ENCODE measurements at regions not wholly inside any gene's neighbourhood (a gene's known extent, or its start where the extent isn't known, plus 50 kb on each side); places are given as distances from the start of the nearest gene placed in this dataset.

DNA sequence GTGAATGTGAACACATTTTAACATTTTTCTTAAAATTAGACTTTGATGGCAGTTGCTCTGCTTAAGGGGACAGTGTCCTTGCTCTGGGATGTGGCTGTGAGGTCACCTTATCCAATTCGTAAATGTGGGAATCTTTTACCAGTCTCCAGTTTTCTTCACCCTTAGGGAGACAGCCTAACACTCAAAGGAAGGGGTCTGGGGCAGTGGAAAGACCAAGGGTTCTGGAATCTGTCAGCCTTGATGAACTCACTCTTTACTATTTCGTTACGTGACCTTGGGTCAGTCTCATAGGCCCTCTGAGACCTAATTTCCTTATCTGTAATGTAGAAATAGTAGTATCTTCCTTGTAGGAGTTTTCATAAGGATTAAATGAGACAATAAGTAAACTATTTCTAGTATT, 245.6 kb upstream of the ATP2B1 start:
- H3K4me2 ChIP-seq (ENCODE audit: control insufficient read depth, insufficient read depth): no peak overlapping the region
- ChIA-PET CTCF (no interaction called here), POLR2A (no interaction called here), SMC1A (ENCODE audit: uncharacterized antibody, unreplicated experiment) (interaction anchor here (0.8 kb wide), 1 partner anchor 16 kb away, joined by 3 read pairs; no protein-coding TSS in a partner anchor), RAD21 (ENCODE audit: unreplicated experiment) (interaction anchor here (0.6 kb wide), 1 partner anchor 25 kb away, joined by 3 read pairs; no protein-coding TSS in a partner anchor)
- intact Hi-C loops (cut with micrococcal nuclease; ENCODE audit: unreplicated experiment): no loop called here
- DNase-seq (ENCODE audit: low read depth, low spot score) (no peak), FAIRE-seq (no peak), ATAC-seq (no peak)
- no TSS peak for BruUV-seq (replicated peaks)
- WGBS (ENCODE audit: insufficient coverage, insufficient replicate concordance, low lambda C conversion rate, missing lambda C conversion rate): 100% methylated on average over 3 of the region's 3 CpGs
- no peaks in the 10 kb centered on the region; the same call in 2 of the 3 replicates for H3K9me3 ChIP-seq (replicated peaks; ENCODE audit: control insufficient read depth, insufficient read depth, low read length)
- no peaks in the 10 kb centered on the region for H3K27me3 ChIP-seq (replicated peaks in 1 of 2; ENCODE audit: control insufficient read depth in 2 of 2, insufficient read depth in 2 of 2, low read length in 1 of 2)
- H3K27ac ChIP-seq (ENCODE audit: control insufficient read depth, insufficient read depth): no peak overlapping the region
- H3K4me1 ChIP-seq (ENCODE audit: control insufficient read depth, insufficient read depth, low read length): peaks cover 15% of the 10 kb centered on the region; the same call in 1 of the 2 replicates
- no peaks in the 10 kb centered on the region for H4K20me1 ChIP-seq (ENCODE audit: control insufficient read depth, insufficient read depth)
- H2AFZ ChIP-seq (ENCODE audit: control insufficient read depth, low read depth, low read length): no peak overlapping the region
- no peak overlapping the region for H3K4me3 ChIP-seq
- no peak overlapping the region for H3K9ac ChIP-seq (ENCODE audit: control insufficient read depth, insufficient read depth, low read length)
- H3K79me2 ChIP-seq (ENCODE audit: control insufficient read depth, insufficient read depth, low read length): peaks cover 5% of the 10 kb centered on the region
- no peaks in the 10 kb centered on the region for H3K36me3 ChIP-seq (ENCODE audit: control insufficient read depth in 2 of 2, insufficient read depth in 2 of 2, low read length in 1 of 2)
- in situ Hi-C loops (cut with MboI): no loop called here
- TF ChIP-seq, protein P1, sequence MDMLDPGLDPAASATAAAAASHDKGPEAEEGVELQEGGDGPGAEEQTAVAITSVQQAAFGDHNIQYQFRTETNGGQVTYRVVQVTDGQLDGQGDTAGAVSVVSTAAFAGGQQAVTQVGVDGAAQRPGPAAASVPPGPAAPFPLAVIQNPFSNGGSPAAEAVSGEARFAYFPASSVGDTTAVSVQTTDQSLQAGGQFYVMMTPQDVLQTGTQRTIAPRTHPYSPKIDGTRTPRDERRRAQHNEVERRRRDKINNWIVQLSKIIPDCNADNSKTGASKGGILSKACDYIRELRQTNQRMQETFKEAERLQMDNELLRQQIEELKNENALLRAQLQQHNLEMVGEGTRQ (IDR thresholded peaks at IDR 0.05; ENCODE audit: borderline replicate concordance, low read depth, low read length): no peak
- TF ChIP-seq, protein P2, sequence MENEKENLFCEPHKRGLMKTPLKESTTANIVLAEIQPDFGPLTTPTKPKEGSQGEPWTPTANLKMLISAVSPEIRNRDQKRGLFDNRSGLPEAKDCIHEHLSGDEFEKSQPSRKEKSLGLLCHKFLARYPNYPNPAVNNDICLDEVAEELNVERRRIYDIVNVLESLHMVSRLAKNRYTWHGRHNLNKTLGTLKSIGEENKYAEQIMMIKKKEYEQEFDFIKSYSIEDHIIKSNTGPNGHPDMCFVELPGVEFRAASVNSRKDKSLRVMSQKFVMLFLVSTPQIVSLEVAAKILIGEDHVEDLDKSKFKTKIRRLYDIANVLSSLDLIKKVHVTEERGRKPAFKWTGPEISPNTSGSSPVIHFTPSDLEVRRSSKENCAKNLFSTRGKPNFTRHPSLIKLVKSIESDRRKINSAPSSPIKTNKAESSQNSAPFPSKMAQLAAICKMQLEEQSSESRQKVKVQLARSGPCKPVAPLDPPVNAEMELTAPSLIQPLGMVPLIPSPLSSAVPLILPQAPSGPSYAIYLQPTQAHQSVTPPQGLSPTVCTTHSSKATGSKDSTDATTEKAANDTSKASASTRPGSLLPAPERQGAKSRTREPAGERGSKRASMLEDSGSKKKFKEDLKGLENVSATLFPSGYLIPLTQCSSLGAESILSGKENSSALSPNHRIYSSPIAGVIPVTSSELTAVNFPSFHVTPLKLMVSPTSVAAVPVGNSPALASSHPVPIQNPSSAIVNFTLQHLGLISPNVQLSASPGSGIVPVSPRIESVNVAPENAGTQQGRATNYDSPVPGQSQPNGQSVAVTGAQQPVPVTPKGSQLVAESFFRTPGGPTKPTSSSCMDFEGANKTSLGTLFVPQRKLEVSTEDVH (IDR thresholded peaks at IDR 0.05; ENCODE audit: low read depth, partially characterized antibody): no peak
- TF ChIP-seq ATF7 (IDR thresholded peaks at IDR 0.05; ENCODE audit: low read depth) (no peak), ZNF384 (IDR thresholded peaks at IDR 0.05; ENCODE audit: borderline replicate concordance, low read depth, low read length) (no peak), IKZF1 (conservative IDR thresholded peaks at IDR 0.05) (no peak), CBFB (IDR thresholded peaks at IDR 0.05; ENCODE audit: low read depth) (no peak), BCL11A (IDR thresholded peaks at IDR 0.05; ENCODE audit: low read depth, low read length) (no peak), YY1 (IDR thresholded peaks at IDR 0.05; ENCODE audit: low read depth, low read length) (no peak), RCOR1 (conservative IDR thresholded peaks at IDR 0.05; ENCODE audit: low read depth, low read length) (no peak)

Data from GM12878 (cell line).